Activated T-cell treated with anti-CD3 and anti-CD28 coated beads for 4 hours (primary cell): ENCODE measurements at regions not wholly inside any gene's neighbourhood (a gene's known extent, or its start where the extent isn't known, plus 50 kb on each side); places are given as distances from the start of the nearest gene placed in this dataset.
"Not testable (repeated sequence)": the region's sequence is repeated elsewhere in the genome, so short reads cannot be mapped to it uniquely, and the experiment has no call there.

Source experiments
- DNase-seq: peaks from one replicate; pipeline ENCODE4 v3.0.0-alpha.2; 2020

- DNase-seq, result no peak
Observed at GRCh38 chr7:114081606-114082425, 163.0 kb upstream of the PPP1R3A start.

- DNase-seq, result not testable (repeated sequence)
Observed at GRCh38 chr7:114077158-114077524, 158.3 kb upstream of the PPP1R3A start.

- DNase-seq, result not testable (repeated sequence)
Observed at GRCh38 chr7:114076392-114077157, 157.8 kb upstream of the PPP1R3A start.

GRCh38 chr7:114073701-114074100, 154.9 kb upstream of the PPP1R3A start:
- DNase-seq, result no peak

GRCh38 chr7:114070246-114070645, 151.4 kb upstream of the PPP1R3A start:
- DNase-seq, result no peak

GRCh38 chr7:114062810-114063209, 144.0 kb upstream of the PPP1R3A start:
- no peak for DNase-seq

GRCh38 chr7:114051871-114052331, 133.1 kb upstream of the PPP1R3A start:
- DNase-seq, result no peak

GRCh38 chr7:114050571-114050970, 131.8 kb upstream of the PPP1R3A start:
- DNase-seq, result no peak

- no peak for DNase-seq
Observed at GRCh38 chr7:114048386-114049235, 129.8 kb upstream of the PPP1R3A start.

GRCh38 chr7:114047889-114048288, 129.1 kb upstream of the PPP1R3A start:
- DNase-seq, result no peak

- DNase-seq, result no peak
Observed at GRCh38 chr7:114033475-114033874, 114.7 kb upstream of the PPP1R3A start.

- peak; percentile 11 for DNase-seq
Observed at GRCh38 chr7:114026486-114027089, 107.8 kb upstream of the PPP1R3A start.

- no peak for DNase-seq
Observed at GRCh38 chr7:114021135-114021534, 102.3 kb upstream of the PPP1R3A start.

GRCh38 chr7:114008696-114009095, 89.9 kb upstream of the PPP1R3A start:
- DNase-seq, result no peak

- DNase-seq, result no peak
Observed at GRCh38 chr7:114007386-114007785, 88.6 kb upstream of the PPP1R3A start.

GRCh38 chr7:113998934-113999333, 80.1 kb upstream of the PPP1R3A start:
- no peak for DNase-seq

- no peak for DNase-seq
Observed at GRCh38 chr7:113996405-113996804, 77.6 kb upstream of the PPP1R3A start.

- no peak for DNase-seq
Observed at GRCh38 chr7:113986216-113986615, 67.4 kb upstream of the PPP1R3A start.

- no peak for DNase-seq
Observed at GRCh38 chr7:113976508-113976907, 57.7 kb upstream of the PPP1R3A start.

- no peak for DNase-seq
Observed at GRCh38 chr7:113968713-113969112, 49.9 kb upstream of the PPP1R3A start.
